SK-N-SH treated with all-trans-retinoic acid at 6 μM for 48 hours (cell line): ENCODE measurements at regions not wholly inside any gene's neighbourhood (a gene's known extent, or its start where the extent isn't known, plus 50 kb on each side); places are given as distances from the start of the nearest gene placed in this dataset.

Experiments used
- ARNTL ChIP-seq: fragments of 450-650 bp; formaldehyde crosslinking; IDR thresholded peaks from 2 replicates; pipeline ENCODE4 v1.5.0; 2020; ENCODE audit warnings: low read depth, mild to moderate bottlenecking, moderate library complexity, borderline replicate concordance
- CREB5 ChIP-seq: fragments of 250-450 bp; sonication (Bioruptor Pico); IDR thresholded peaks from 2 replicates; pipeline ENCODE4 v1.5.1; 2020; ENCODE audit warnings: low read depth, mild to moderate bottlenecking, moderate library complexity
- CSDC2 ChIP-seq: fragments of 250-450 bp; sonication (Bioruptor Pico); IDR thresholded peaks from 2 replicates; pipeline ENCODE4 v1.5.0; 2020; ENCODE audit warnings: mild to moderate bottlenecking, moderate library complexity
- ESRRG ChIP-seq: fragments of 250-450 bp; sonication (Bioruptor Pico); IDR thresholded peaks from 2 replicates; pipeline ENCODE4 v1.6.1; 2021; ENCODE audit warnings: mild to moderate bottlenecking
- GLIS3 ChIP-seq: fragments of 250-450 bp; sonication (Bioruptor Pico); IDR thresholded peaks from 2 replicates; pipeline ENCODE4 v1.5.0; 2020; ENCODE audit warnings: mild to moderate bottlenecking, moderate library complexity
- PPARA ChIP-seq: fragments of 250-450 bp; sonication (Bioruptor Pico); IDR thresholded peaks from 2 replicates; pipeline ENCODE4 v1.5.0; 2020; ENCODE audit warnings: mild to moderate bottlenecking, borderline replicate concordance
- SNAI2 ChIP-seq: fragments of 250-450 bp; sonication (Bioruptor Pico); IDR thresholded peaks from 2 replicates; pipeline ENCODE4 v1.5.0; 2020; ENCODE audit warnings: mild to moderate bottlenecking, moderate library complexity
- ZFP30 ChIP-seq: fragments of 450-650 bp; formaldehyde crosslinking; IDR thresholded peaks from 2 replicates; pipeline ENCODE4 v1.5.0; 2022; ENCODE audit warnings: mild to moderate bottlenecking, moderate library complexity
- TF ChIP-seq, protein P1 (sequence below): fragments of 250-450 bp; sonication (Bioruptor Pico); IDR thresholded peaks from 2 replicates; pipeline ENCODE4 v1.8.0; 2020; ENCODE audit warnings: mild to moderate bottlenecking, moderate library complexity, borderline replicate concordance
- TF ChIP-seq, protein P2 (sequence below): fragments of 250-450 bp; sonication (Bioruptor Pico); IDR thresholded peaks from 2 replicates; pipeline ENCODE4 v1.5.0; 2020; ENCODE audit warnings: mild to moderate bottlenecking, moderate library complexity

DNA sequence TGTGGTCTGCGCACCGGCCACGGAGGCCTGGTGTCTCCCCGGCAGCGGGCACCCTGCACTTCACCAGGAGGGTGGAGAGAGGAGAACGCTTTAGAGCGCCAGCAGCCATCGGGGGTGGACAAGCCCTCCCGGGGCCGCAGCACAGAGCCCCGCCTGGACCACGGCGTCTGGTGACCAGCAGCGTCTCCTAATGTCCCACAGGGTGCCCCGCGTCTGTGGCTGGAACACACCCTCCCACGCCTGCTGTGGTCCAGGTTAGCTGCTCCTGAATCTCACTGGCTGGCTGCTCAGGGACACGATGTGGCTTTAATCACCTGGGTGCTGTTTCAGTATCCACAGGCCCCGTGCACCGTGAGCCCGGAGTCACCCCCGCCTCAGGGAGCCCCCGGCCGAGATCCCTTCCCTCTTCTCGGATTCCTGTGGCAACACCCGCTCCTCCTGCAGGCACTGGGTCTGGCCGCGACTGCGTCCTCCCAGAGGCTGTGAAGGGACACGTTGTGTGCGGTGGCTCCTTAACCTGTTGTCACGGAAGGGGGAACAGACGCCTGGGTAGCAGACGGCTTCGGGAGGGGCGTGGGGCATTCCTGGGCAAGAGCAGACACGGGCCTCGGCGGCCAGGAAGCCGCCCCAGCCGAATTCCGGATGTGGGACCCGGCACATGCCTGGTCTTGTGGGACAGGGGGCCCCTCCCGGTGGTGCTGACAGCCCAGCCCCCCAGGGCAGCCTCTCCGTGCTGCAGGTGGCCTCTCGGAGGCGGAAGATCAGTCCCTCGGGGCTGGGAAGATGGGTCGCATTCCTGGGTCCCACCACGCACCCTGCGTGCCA lies 78.9 kb downstream of the FOXL3 start:
- TF ChIP-seq CSDC2 (CRISPR knock-in tag) (no peak), ZFP30 (CRISPR knock-in tag) (no peak), GLIS3 (CRISPR knock-in tag) (no peak), CREB5 (no peak), PPARA (CRISPR knock-in tag) (no peak), ARNTL (CRISPR knock-in tag) (no peak), ESRRG (CRISPR knock-in tag) (no peak), SNAI2 (no peak)
- TF ChIP-seq, protein P1, sequence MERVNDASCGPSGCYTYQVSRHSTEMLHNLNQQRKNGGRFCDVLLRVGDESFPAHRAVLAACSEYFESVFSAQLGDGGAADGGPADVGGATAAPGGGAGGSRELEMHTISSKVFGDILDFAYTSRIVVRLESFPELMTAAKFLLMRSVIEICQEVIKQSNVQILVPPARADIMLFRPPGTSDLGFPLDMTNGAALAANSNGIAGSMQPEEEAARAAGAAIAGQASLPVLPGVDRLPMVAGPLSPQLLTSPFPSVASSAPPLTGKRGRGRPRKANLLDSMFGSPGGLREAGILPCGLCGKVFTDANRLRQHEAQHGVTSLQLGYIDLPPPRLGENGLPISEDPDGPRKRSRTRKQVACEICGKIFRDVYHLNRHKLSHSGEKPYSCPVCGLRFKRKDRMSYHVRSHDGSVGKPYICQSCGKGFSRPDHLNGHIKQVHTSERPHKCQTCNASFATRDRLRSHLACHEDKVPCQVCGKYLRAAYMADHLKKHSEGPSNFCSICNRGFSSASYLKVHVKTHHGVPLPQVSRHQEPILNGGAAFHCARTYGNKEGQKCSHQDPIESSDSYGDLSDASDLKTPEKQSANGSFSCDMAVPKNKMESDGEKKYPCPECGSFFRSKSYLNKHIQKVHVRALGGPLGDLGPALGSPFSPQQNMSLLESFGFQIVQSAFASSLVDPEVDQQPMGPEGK (CRISPR knock-in tag) = no peak
- TF ChIP-seq, protein P2, sequence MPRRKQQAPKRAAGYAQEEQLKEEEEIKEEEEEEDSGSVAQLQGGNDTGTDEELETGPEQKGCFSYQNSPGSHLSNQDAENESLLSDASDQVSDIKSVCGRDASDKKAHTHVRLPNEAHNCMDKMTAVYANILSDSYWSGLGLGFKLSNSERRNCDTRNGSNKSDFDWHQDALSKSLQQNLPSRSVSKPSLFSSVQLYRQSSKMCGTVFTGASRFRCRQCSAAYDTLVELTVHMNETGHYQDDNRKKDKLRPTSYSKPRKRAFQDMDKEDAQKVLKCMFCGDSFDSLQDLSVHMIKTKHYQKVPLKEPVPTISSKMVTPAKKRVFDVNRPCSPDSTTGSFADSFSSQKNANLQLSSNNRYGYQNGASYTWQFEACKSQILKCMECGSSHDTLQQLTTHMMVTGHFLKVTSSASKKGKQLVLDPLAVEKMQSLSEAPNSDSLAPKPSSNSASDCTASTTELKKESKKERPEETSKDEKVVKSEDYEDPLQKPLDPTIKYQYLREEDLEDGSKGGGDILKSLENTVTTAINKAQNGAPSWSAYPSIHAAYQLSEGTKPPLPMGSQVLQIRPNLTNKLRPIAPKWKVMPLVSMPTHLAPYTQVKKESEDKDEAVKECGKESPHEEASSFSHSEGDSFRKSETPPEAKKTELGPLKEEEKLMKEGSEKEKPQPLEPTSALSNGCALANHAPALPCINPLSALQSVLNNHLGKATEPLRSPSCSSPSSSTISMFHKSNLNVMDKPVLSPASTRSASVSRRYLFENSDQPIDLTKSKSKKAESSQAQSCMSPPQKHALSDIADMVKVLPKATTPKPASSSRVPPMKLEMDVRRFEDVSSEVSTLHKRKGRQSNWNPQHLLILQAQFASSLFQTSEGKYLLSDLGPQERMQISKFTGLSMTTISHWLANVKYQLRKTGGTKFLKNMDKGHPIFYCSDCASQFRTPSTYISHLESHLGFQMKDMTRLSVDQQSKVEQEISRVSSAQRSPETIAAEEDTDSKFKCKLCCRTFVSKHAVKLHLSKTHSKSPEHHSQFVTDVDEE (CRISPR knock-in tag) = no peak
